ENCODE measurements at regions not wholly inside any gene's neighbourhood (a gene's known extent, or its start where the extent isn't known, plus 50 kb on each side); places are given as distances from the start of the nearest gene placed in this dataset.
"Not testable (repeated sequence)": the region's sequence is repeated elsewhere in the genome, so short reads cannot be mapped to it uniquely, and the experiment has no call there.

- TF ChIP-seq, protein P1, sequence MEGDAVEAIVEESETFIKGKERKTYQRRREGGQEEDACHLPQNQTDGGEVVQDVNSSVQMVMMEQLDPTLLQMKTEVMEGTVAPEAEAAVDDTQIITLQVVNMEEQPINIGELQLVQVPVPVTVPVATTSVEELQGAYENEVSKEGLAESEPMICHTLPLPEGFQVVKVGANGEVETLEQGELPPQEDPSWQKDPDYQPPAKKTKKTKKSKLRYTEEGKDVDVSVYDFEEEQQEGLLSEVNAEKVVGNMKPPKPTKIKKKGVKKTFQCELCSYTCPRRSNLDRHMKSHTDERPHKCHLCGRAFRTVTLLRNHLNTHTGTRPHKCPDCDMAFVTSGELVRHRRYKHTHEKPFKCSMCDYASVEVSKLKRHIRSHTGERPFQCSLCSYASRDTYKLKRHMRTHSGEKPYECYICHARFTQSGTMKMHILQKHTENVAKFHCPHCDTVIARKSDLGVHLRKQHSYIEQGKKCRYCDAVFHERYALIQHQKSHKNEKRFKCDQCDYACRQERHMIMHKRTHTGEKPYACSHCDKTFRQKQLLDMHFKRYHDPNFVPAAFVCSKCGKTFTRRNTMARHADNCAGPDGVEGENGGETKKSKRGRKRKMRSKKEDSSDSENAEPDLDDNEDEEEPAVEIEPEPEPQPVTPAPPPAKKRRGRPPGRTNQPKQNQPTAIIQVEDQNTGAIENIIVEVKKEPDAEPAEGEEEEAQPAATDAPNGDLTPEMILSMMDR (IDR thresholded peaks at IDR 0.05; ENCODE audit: low read depth, low read length, missing control alignments) = no peak
- in situ Hi-C loops (cut with HindIII; ENCODE audit: low sequenced_read_pairs) = no loop called here
- H3K4me3 ChIP-seq (ENCODE audit: low read depth, low read length) = no peak overlapping the region
- peak; percentile 45 for DNase-seq (ENCODE audit: low read depth)
Observed at GRCh38 chr9:88835038-88835466, 156.2 kb upstream of the S1PR3 start.

DNA sequence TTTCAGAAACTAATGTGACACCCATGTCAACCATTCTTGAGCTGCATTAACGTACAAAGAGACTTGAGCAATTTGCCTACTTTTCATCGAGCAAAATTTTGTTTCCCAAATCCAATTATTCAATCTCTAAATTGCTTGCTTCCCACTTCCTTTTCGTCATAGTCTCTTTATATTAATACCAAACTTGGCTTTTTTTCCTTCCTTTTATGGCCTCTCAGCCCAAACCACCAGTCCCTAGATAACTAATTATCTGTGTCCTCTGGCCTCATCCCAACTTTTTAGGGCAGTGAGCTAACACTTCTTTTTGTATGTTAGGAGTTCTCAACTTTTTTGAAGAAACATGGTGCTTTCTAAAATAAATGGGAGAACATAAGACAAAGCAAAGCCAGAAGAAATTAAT, 155.5 kb upstream of the S1PR3 start:
- DNase-seq (ENCODE audit: low read depth) = no peak
- TF ChIP-seq, protein P1 (IDR thresholded peaks at IDR 0.05; ENCODE audit: low read depth, low read length, missing control alignments) = no peak
- in situ Hi-C loops (cut with HindIII; ENCODE audit: low sequenced_read_pairs) = no loop called here
- no peak overlapping the region for H3K4me3 ChIP-seq (ENCODE audit: low read depth, low read length)

GRCh38 chr9:88837731-88838130, 153.5 kb upstream of the S1PR3 start:
- no peak overlapping the region for H3K4me3 ChIP-seq (ENCODE audit: low read depth, low read length)
- in situ Hi-C loops (cut with HindIII; ENCODE audit: low sequenced_read_pairs) = no loop called here
- TF ChIP-seq, protein P1 (IDR thresholded peaks at IDR 0.05; ENCODE audit: low read depth, low read length, missing control alignments) = no peak
- DNase-seq (ENCODE audit: low read depth) = no peak

GRCh38 chr9:88849878-88850277, 141.4 kb upstream of the S1PR3 start:
- H3K4me3 ChIP-seq (ENCODE audit: low read depth, low read length); DNase-seq (ENCODE audit: low read depth); in situ Hi-C loops (cut with HindIII; ENCODE audit: low sequenced_read_pairs): not testable (repeated sequence)

DNA sequence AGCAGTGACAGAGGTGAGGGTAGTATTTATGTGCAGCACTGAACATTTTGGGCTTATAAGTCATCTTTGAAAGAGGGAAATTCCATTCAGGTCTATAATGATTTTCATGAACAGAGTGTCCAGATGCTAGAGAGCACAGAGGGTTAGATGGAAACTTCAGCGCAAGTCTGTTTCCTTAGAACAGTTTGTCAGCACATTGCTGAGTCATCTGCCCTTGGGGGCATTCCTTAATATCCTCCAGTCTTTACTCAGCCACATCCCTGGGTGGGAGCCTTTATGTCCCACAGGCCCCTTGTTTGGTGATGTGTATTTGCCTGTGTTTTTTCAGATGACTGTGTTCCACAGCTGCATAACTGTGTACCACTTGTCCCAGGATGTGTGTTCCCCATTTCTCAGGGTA, 138.5 kb upstream of the S1PR3 start:
- in situ Hi-C loops (cut with HindIII; ENCODE audit: low sequenced_read_pairs) = no loop called here
- TF ChIP-seq, protein P1 (IDR thresholded peaks at IDR 0.05; ENCODE audit: low read depth, low read length, missing control alignments) = no peak
- peak; percentile 67 for DNase-seq (ENCODE audit: low read depth)
- H3K4me3 ChIP-seq (ENCODE audit: low read depth, low read length) = no peak overlapping the region

GRCh38 chr9:88870627-88871026, 120.6 kb upstream of the S1PR3 start:
- no peak overlapping the region for H3K4me3 ChIP-seq (ENCODE audit: low read depth, low read length)
- no peak for DNase-seq (ENCODE audit: low read depth)
- TF ChIP-seq, protein P1 (IDR thresholded peaks at IDR 0.05; ENCODE audit: low read depth, low read length, missing control alignments) = no peak
- in situ Hi-C loops (cut with HindIII; ENCODE audit: low sequenced_read_pairs) = no loop called here

DNA sequence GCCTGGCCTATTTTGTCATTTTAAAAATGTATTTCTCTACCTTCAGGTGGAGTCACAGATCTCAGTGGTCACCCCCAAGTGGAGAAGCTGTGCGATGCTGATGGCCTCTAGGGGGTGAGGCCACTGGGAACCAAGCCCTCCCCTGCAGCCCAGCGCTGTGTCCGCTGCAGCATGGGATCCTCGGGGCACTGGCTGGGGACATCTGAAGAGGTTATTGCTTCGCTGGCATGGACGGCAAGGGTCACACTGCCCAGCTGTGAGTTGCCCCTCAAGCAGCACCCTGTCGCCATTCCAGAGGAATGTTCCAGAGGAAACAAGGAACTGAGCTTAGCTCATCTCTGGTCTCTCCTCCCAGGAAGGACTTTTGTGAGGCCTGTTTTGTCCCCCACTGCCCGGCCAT, 119.6 kb upstream of the S1PR3 start:
- no peak overlapping the region for H3K4me3 ChIP-seq (ENCODE audit: low read depth, low read length)
- DNase-seq (ENCODE audit: low read depth) = no peak
- TF ChIP-seq, protein P1 (IDR thresholded peaks at IDR 0.05; ENCODE audit: low read depth, low read length, missing control alignments) = no peak
- in situ Hi-C loops (cut with HindIII; ENCODE audit: low sequenced_read_pairs) = no loop called here
